Superior temporal gyrus (tissue), 1 donor: ENCODE measurements at regions not wholly inside any gene's neighbourhood (a gene's known extent, or its start where the extent isn't known, plus 50 kb on each side); places are given as distances from the start of the nearest gene placed in this dataset.
A peak's percentile ranks its signal among the peaks of the same experiment; 100 is the strongest.

Source experiments
- DNase-seq: peaks from one replicate; pipeline ENCODE4 v3.0.0-alpha.2; 2016; ENCODE audit errors: extremely low spot score

- no peak for DNase-seq
Measured at GRCh38 chr6:14431385-14432330, 314.1 kb downstream of the CD83 start.

GRCh38 chr6:14434916-14435690 lies 317.5 kb downstream of the CD83 start:
- no peak for DNase-seq

GRCh38 chr6:14436592-14437132 lies 319.1 kb downstream of the CD83 start:
- DNase-seq: no peak

GRCh38 chr6:14439419-14439818 lies 321.8 kb downstream of the CD83 start:
- DNase-seq: no peak

- no peak for DNase-seq
Measured at GRCh38 chr6:14440215-14440910, 322.8 kb downstream of the CD83 start.

GRCh38 chr6:14440940-14441781 lies 323.6 kb downstream of the CD83 start:
- DNase-seq: peak; percentile 51

GRCh38 chr6:14442242-14442641 lies 324.7 kb downstream of the CD83 start:
- DNase-seq: no peak

GRCh38 chr6:14443629-14444268 lies 326.2 kb downstream of the CD83 start:
- no peak for DNase-seq

GRCh38 chr6:14444295-14444972 lies 326.9 kb downstream of the CD83 start:
- DNase-seq: no peak

GRCh38 chr6:14447240-14447639 lies 329.7 kb downstream of the CD83 start:
- no peak for DNase-seq

- no peak for DNase-seq
Measured at GRCh38 chr6:14448246-14448645, 330.7 kb downstream of the CD83 start.

- peak; percentile 64 for DNase-seq
Measured at GRCh38 chr6:14450133-14450504, 332.5 kb downstream of the CD83 start.

GRCh38 chr6:14450578-14450977 lies 333.0 kb downstream of the CD83 start:
- DNase-seq: no peak

GRCh38 chr6:14451594-14452374 lies 334.2 kb downstream of the CD83 start:
- no peak for DNase-seq

GRCh38 chr6:14452567-14453527 lies 335.3 kb downstream of the CD83 start:
- no peak for DNase-seq

GRCh38 chr6:14453712-14454472 lies 336.3 kb downstream of the CD83 start:
- DNase-seq: no peak

GRCh38 chr6:14454473-14454775 lies 336.9 kb downstream of the CD83 start:
- DNase-seq: no peak
